MV-4-11 (cell line): ENCODE measurements at regions not wholly inside any gene's neighbourhood (a gene's known extent, or its start where the extent isn't known, plus 50 kb on each side); places are given as distances from the start of the nearest gene placed in this dataset.
A peak's percentile ranks its signal among the peaks of the same experiment; 100 is the strongest.

ENCODE experiments used
- DNase-seq: peaks from one replicate; lab custom pipeline; 2025; lab: John Stamatoyannopoulos, UW

DNA sequence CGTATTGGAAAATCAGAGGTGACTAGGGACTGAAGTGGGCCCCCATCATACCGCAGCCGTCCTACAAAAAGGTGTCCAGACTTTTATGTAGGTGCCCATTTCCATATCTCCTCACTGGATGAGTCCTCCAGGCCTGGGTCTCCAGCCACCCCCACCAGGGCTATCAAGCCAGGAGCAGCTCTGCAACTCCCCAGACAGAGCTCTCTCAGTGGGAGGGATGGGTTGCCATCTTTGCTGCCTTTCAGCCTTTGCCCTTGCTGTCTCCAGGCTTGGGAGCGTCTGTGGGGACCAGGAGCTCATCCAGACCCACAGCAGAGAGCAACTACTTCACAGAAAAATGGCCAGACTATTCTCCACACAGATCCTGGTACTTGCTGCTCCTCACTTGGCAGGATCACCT is 802.7 kb upstream of the IGFBP3 start:
- DNase-seq: no peak

DNA sequence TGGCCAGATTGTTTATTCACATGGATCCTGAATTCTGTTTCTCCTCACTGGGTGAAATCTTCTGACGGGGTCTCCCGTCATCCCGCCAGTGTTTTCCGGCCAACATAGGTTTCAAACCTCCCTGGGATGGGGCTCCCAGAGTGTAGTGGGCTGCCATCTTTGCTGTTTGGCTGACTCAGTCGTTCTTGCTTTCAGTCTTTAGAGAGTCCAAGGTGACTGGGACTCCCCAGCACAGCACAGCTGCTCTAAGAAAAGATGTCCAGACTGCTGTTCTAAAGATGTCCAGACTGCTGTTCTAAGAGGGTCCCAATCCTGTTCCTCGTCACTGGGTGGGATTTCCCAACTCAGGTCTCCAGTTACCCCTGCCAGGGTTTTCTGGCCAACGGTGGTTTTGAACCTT is 801.9 kb upstream of the IGFBP3 start:
- DNase-seq: no peak

DNA sequence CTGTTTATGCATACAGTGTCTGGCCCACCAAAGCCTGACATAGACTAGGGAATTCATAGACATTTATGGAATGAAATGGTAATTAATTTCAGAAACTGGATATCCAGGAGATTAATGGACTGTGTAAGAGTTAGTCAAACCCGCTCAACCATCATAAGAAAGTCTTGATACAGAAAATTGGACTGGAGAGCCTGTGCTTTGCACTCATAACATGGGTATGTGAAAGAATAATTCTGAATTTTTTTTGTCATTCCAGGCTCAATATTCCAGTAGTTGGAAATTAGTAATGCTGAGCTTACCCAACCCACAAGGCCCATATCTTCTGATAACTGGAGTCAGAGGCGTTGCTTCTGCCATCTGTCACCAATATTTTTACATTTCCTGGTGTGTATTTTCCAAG is 799.7 kb upstream of the IGFBP3 start:
- DNase-seq: no peak

DNA sequence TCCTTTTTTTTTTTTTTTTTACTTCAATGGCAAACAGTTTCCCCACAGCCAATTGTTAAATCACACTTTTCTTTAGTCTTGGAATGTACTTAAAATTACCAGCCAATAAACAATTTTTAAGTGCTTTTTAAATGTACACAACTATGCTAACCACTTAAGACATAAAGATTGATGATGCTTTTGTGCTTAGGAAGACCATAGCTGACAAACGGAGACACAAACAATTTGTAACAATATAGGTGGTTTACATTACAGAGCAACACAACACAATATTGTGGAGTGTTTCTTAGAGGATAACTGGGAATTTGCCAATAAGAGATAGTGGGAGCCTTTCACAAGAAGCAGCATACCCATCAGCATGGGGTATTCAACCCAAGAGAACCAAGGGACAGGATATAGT is 798.5 kb upstream of the IGFBP3 start:
- no peak for DNase-seq

DNA sequence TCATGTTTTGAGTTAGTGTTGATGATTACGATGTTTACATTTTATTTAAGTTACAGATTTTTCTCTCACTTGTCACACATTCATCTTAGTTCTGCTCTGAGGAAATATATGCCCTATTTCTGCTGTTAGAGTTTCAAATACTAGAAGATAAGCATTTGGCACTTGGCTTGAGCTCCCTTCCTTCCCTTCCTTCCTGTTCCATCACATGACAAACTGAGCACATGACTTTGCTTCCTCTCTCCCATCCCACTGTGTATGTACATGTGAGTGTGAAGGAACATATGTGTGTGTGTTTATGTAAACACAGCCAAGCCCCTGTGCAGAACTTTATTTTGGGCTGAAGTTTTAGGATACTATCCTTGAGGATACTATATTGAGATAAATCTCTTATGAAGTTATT is 795.9 kb upstream of the IGFBP3 start:
- peak; percentile 23 for DNase-seq

DNA sequence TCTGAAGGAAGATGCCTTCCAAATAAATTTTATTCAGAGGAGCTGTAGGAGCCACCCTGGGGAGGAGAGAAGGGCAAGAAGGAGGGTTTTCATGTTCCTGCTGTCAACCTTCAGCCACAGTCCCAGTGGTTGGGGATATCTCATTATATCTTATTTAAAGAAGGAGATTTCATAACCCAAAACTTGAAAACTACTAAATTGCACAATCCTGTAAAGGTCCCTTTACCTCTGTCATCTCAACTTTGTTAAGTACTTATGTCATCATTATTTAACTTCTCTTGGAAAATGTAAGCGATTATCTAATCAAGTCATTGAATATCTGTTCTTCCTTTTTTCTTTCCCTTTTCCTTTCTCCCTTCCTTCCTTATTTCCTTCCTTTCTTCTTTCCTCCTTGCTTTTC is 794.5 kb upstream of the IGFBP3 start:
- DNase-seq: peak; percentile 40

DNA sequence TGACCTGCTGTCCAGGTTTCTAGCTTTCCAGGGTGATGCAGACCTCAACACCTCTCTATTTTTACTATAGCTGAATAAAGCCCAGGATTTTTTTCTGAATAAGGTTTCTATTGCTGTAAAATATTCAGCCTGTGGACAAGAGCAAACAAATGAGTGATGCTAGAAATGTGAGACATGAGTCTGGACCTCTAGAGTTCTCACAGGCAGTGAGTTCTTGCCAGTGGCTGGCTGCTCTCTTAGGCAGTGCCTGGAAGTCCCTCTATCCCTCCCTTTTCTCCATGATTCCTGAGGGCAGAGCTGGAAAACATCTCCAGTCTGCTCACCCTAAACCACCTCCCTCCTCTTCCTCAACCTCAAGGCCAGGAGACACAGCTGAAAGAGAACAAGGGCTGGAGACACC is 793.8 kb upstream of the IGFBP3 start:
- no peak for DNase-seq

DNA sequence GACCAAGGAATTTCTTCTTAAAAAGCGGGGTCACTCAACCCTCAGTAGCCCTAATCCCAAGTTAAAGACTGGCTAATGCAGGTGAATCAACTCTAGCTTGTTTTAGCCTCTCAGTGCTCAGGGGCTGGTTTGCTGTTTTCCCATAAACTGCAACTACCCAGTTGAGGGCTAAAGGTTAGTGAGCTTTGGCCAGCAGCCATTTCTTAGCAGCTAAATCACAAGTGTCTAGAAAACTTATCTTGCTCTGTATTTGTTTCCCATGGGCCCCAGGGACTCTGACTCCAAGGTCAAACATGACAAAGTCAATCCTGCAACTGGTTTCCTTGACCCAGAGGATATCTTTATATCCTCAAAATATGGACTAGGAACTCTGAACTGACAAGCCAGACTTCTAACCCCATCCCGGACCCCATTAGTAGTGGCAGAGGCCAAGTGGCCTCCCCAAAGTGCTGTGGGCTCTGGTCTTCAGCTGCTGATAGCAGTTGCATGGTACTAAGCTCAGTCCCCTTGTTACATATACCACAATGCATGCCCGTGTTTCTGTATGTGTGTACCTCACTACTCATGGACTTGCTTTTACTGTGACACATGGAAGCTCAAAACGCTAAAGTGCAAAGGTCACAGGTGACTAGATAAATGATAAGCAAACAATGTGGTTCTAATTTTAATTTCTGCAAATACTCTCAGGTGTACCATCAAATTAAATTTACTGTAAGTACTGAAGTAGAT is 793.0 kb upstream of the IGFBP3 start:
- DNase-seq: no peak

DNA sequence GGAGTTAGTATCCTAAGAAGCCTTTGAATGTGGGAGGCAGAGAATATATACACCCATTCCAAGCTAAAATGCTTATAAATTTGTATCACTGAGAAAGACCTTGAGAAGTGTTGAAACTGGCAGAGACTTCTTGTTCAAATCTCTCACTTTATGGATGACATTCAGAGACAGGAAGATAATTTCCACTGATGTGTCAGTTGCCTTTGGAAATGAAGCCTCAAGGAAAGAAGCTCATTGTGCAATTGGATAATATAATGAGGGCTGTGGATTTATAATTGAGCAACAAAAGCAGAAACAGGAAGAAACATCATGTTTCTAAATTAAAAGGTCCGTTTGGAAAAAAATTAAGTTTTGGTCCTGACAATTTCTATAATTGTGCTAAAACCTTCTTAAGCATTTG is 789.9 kb upstream of the IGFBP3 start:
- peak; percentile 33 for DNase-seq

DNA sequence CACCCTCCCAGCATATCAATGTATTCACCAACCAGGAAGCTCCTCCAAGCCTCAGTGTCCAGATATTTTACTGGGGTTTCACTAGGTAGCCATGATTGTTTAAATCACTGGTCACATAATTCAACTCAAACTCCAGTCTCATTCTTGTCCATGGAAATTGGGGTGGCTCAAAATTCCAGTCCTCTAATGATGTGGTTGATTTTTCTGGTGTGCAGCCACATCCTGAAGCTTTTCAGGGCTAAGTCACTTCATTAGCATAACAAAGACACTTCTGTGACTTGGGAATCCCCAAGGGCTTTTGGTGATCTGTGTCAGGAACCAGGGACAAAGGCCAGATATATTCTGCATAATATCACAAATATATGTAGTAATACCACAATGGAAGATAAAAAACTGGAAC is 786.9 kb upstream of the IGFBP3 start:
- DNase-seq: no peak

DNA sequence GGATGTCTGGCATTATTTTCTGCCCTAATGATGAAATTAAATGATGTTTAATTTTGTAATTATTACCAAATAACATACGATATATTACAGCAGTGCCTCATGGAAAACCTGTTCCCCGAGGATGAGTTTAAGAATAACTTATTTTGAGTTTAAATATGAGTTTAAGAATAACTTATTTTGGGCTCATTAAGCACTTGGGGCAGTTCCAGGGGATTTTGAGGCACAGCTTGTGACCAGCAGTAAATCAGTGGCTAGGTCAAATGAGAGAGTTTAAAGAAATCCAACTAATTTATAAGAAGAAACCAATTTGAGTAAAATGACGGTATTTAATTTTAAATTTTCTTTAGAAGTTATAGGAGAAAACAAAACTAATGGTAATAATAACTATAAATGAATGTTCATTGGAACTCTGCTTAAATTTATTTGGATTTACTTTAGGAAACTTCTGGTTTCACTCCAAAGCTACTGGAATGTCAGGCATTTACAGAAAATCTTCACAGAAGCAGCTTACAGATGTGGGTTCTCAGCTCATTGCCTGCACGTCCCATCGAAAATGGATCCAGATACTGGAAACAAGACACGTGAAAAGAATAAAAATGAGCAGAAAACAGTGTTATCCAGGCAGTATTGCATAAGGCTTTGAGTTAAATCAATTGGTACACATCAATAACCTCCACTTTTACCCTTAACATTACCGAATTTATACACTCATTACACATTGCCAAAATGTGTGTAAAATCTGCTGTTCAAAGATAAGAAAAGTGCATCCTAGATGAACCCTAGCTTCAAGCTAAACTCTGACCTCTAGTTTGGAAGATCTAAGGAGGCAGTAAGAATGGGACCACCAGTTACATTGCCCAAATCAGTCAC is 784.5 kb upstream of the IGFBP3 start:
- no peak for DNase-seq

DNA sequence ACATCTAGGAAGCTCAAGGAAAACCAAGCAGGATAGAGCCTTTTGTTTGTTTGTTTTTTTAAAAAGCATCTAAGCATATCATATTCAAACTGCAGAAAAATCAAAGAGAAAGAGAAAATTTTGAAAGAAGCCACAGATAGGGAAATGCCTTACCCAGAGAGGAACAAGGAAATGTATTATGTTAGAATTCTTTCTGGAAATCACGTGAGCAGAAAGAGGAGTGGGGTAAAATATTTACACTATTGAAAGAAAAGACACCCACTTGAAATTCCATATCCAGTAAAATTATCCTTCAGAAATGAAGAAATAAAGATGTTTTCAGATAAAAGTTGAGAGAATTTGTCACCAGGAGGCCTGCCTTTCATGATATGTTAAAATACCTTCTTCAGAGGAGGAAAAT is 775.7 kb upstream of the IGFBP3 start:
- no peak for DNase-seq

DNA sequence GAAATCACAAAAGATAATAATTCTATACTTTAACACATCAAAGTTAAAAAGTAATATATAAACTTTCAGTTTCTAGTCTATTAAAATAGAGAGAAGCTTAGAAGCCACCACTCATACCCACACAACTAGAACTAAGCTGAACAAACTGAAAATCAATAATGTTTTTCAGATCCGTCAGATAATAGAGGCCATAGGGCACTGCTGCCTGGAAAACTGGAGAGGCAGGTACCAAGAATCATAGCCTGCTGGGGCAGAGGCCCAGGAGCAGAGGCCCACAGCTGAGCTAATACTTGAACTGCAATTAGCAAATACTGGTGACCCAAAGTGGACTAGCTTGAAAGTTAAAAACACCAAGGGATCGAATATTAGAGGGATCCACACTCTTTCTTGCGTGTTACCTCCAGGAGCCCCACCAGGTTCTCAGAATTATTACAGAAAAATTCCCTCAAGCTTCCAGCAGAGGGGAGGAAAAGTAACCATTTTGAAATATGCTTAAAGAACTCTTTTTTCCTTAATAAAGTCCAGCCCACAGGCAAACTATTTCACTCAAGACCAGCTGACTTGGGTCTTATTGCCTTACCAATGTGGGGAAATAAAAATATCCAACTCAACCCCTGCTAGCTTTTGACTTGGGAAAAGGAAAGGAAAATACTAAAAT is 774.1 kb upstream of the IGFBP3 start:
- no peak for DNase-seq

DNA sequence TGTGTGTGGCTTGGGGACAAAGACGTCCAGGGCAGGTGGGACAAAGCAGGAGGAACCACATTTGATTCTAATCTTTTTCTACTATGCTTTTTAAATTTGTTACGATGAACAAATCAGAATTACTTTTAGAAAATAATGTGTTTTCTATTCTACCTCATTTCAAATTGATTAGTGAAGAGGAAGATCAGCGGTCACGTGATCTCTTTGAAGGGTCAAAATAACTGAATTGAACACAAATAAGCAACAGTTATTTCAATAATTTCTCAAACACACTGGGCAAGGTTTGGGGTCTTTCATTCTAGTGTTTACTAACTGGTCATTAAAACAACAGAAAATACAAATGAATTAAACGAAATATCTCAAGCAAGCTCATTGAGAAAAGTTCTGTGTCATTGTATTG is 773.0 kb upstream of the IGFBP3 start:
- DNase-seq: no peak

DNA sequence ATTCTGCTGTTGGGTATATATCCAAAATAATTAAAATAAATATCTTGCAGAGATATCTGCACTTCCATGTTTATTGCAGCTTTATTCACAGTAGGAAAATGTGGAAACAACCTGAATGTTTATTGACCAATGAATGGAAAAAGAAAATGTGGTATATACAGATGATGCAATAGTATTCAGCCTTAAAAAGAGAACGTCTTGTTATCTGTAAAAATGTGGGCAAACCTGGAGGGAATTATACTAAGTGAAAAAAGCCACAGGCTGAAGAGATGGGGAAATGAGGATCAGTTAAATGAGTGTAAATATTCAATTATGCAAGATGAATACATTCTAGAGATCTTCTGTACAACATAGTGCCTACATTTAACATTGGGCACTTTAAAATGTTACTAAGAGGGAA is 766.1 kb upstream of the IGFBP3 start:
- DNase-seq: no peak

DNA sequence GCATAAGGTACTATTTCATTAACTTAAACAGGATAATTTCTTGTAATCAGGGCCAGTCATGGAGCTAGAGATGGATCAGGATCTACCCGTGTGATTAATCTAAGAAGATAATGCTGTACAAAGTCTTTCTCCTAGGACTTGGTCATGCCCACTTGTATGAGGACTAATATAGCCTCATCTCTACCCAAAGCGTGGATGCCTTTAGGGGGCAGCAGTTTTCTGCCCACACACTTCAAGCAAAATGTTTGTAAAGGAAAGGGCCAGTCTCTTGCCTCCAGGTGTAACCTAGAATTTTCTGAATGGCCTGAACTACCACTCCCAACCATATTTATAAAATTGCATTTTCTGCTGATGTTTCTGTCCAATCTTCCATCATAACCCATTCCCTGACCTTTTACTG is 764.0 kb upstream of the IGFBP3 start:
- no peak for DNase-seq

DNA sequence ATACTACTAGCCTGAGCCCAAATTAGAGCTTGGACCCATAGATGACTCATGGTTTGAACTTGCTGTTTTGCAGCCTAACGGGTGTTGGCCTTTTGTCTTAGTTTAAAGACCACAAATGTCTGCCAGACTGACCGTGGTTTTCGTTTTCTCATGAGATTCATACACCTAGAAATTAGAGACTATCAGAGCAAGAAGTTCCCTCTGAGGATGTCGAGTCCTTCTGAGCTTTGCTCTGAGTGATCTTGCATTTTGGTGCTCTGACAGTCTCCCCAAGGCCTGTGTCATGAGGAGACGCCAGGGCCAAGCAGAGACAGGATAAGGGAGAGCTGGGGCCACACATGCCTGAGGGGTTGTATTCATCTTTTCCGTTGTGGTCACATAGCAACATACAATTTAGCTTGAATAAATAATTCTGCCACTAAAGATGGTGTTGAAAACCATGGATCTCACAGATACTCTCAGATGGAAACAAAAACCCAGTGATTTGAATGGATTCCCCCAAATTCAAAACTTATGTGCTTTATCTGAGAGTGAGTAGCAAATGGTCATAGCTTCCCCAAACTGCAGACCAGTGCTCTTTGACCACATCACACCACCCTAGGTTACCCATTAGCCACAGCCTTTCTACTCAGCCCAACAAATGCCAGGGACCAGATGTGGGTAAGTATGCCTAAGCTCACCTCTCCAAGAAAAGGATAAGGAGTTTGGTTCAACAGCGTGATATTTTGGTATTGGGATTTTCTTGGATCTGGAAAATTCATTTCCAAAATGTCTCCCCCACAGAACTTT is 762.0 kb upstream of the IGFBP3 start:
- peak; percentile 33 for DNase-seq

DNA sequence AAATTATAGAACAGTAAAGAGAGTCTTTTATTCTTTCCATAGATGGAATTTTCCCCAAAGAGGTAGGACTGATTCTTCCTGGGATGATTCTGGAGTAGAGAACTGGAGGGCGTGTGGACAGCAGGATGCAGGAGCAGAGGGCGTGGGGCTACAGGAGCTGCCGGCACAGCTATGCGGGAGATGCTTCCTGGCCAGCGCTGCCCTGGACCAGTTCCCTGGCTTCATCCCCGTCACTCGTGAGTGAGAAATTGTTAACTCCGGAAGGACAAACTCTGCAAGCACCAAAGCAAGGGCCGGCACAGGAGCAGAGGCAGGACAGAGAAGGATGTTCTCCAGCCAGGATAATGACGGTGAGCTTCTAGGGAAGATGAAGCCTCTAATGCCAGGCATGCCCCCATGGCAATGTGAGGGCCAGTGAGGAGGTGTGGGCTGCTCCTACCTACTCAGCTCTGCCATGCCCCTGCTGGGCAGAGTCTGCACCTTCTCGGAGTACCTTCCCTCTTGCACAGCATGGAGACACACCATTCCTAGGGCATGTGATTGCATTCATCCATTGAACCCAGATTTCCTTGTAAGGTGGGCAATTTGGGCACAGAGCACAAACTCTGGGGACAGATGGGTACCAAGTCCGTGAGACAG is 760.9 kb upstream of the IGFBP3 start:
- DNase-seq: no peak

DNA sequence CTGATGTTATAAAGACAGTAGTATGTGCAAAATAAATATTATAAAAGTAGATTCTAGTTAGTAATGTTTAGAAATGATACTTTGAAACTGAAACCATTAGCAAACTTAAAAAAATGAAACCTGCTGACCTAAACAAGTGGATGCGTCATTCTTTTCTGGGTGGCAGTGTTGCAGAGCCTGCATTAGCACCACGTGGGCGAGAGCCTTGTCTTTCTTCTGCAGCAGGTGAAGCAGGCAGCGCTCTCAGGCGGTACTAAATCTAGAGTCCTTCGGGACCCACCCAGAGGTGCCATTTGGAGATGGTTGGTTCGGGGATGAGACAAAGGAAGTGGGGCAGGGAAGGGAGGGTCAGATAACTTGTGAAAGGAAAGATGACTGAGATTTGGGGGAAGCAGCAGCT is 759.1 kb upstream of the IGFBP3 start:
- no peak for DNase-seq

DNA sequence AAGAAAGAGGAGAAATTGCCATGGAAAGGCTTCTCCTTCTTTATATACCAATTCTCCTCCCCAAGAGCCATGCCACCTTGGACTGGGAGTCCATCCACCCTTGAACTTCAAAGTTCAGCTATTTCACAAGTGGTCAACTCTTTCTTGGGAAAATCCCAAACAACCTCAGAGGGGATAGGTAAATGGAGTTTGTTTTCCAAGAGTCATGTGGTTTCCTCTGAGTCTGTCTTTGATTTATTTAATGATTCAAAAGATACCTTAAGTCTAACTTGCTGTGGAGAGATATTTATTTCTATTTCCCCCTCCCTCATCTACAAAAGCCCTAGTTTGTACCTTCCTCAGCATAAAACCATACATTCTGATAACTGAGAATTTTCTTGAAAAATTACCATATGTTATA is 758.6 kb upstream of the IGFBP3 start:
- no peak for DNase-seq

DNA sequence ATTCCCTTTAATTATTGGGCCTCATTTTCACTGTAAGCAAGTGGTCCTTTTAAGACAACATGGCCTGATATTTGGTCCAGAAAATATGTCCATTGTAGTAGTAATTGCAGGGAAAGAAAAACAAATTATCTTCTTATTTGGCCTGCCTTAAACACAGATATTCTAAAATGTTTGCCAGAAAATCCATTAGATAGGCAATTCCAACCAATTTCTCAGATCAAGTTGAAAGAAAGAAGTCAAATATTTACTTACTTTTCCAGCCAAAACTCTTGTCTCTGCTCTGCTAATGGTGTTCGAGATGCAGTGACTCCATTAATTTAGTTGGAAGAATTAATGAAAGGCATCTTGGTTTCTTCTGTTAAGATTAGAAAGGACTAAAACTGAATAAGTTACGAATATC is 757.3 kb upstream of the IGFBP3 start:
- no peak for DNase-seq

DNA sequence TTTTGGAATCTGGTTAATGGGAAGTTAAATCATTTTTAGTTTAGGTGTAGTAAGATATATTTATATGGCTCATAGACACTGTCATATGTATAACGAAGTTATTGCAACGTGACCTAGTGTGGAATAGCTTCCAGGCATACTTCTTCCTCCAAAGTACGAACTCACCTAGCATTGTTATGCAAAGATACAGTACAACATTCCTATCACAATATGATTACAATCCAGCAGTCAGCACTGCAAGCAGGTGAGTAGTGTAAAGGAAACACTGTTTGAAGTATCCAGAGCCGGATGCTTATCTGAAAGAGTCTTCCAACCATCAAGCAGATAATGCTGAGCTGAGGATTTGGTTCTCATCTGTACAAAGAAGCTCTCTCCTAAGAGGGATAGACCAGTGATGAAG is 754.4 kb upstream of the IGFBP3 start:
- no peak for DNase-seq
